Neural progenitor cell (in vitro differentiated cells): ENCODE measurements at regions not wholly inside any gene's neighbourhood (a gene's known extent, or its start where the extent isn't known, plus 50 kb on each side); places are given as distances from the start of the nearest gene placed in this dataset.

Experiments used
- DNase-seq: peaks from one replicate; pipeline ENCODE4 v3.0.0-alpha.2; 2016; ENCODE audit warnings: low spot score
- H2AFZ ChIP-seq: fragments of 200-600 bp; sonication (generic); replicated peaks from 2 replicates; pipeline ENCODE4 v1.6.1; 2016; ENCODE audit warnings: antibody characterized with exemption
- H3F3A ChIP-seq: fragments of 200-600 bp; sonication (generic); 2 replicates; pipeline ENCODE4 v1.6.1; 2016; ENCODE audit warnings: antibody characterized with exemption, low read depth
- H3K27ac ChIP-seq: fragments of 200-600 bp; sonication (generic); 2 replicates; pipeline ENCODE4 v1.5.1; 2016; ENCODE audit warnings: mild to moderate bottlenecking
- H3K27me3 ChIP-seq: fragments of 200-600 bp; sonication (generic); 2 replicates; pipeline ENCODE4 v1.6.1; 2016; ENCODE audit warnings: mild to moderate bottlenecking, moderate library complexity
- H3K36me3 ChIP-seq: fragments of 200-600 bp; sonication (generic); 2 replicates; pipeline ENCODE4 v1.5.1; 2016
- H3K4me1 ChIP-seq: fragments of 200-600 bp; sonication (generic); 2 replicates; pipeline ENCODE4 v1.6.1; 2016; ENCODE audit warnings: mixed run types
- H3K4me2 ChIP-seq: fragments of 200-600 bp; sonication (generic); 2 replicates; pipeline ENCODE4 v1.6.1; 2016
- H3K4me3 ChIP-seq: fragments of 200-600 bp; sonication (generic); 2 replicates; pipeline ENCODE4 v1.5.1; 2016
- H3K79me2 ChIP-seq: fragments of 200-600 bp; sonication (generic); 2 replicates; pipeline ENCODE4 v1.6.1; 2016; ENCODE audit warnings: low read depth
- H3K9ac ChIP-seq: fragments of 200-600 bp; sonication (generic); 2 replicates; pipeline ENCODE4 v1.6.1; 2016
- H3K9me3 ChIP-seq: fragments of 200-600 bp; sonication (generic); 2 replicates; pipeline ENCODE4 v1.5.1; 2016; ENCODE audit warnings: low read depth
- H4K20me1 ChIP-seq: fragments of 200-600 bp; sonication (generic); 2 replicates; pipeline ENCODE4 v1.6.1; 2016; ENCODE audit warnings: low read depth
- H3K27ac Mint-ChIP-seq: 3 replicates; pipeline ENCODE4 v1.8.0; 2021; ENCODE audit warnings: mixed read lengths
- H3K27me3 Mint-ChIP-seq: 2 replicates; pipeline ENCODE4 v1.8.0; 2022; ENCODE audit warnings: low read depth, mild to moderate bottlenecking, inconsistent platforms, moderate library complexity, mixed read lengths; ENCODE audit not compliant: insufficient read depth
- H3K36me3 Mint-ChIP-seq: 3 replicates; pipeline ENCODE4 v1.8.0; 2021; ENCODE audit warnings: mixed read lengths
- H3K4me1 Mint-ChIP-seq: 3 replicates; pipeline ENCODE4 v1.8.0; 2021; ENCODE audit warnings: mixed read lengths
- H3K4me3 Mint-ChIP-seq: 3 replicates; pipeline ENCODE4 v1.8.0; 2021; ENCODE audit warnings: mild to moderate bottlenecking, moderate library complexity, mixed read lengths
- H3K9me3 Mint-ChIP-seq: 3 replicates; pipeline ENCODE4 v1.8.0; 2020; ENCODE audit warnings: mixed read lengths
- EZH2 ChIP-seq: fragments of 200-600 bp; sonication (generic); IDR thresholded peaks from 2 replicates; pipeline ENCODE4 v1.6.1; 2017; ENCODE audit warnings: antibody characterized with exemption, mild to moderate bottlenecking, moderate library complexity
- EZH2phosphoT487 ChIP-seq: fragments of 200-600 bp; sonication (generic); IDR thresholded peaks from 2 replicates; pipeline ENCODE4 v1.6.1; 2017; ENCODE audit warnings: antibody characterized with exemption
- TF ChIP-seq, protein P1 (sequence below): fragments of 200-600 bp; sonication (generic); IDR thresholded peaks from 2 replicates; pipeline ENCODE4 v1.5.1; 2017; ENCODE audit warnings: antibody characterized with exemption, mild to moderate bottlenecking

DNA sequence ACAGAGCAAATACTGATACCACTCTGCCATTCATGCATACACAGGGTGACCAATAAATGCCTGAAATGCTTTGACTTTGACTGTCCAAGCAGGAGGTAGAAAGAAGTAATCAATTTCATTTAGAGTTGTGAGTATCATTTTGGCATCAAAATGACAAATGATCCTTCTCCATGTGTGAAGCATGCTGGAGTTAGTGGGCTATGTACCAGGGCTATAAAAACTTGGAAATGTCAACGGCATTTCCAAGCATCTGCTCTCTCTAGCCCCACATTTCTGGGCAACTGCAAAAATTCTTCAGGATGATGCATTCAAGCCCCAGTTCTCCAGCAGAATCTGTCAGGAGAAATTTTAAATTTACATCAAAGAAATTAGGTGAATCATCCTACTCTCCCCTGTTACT, 208.4 kb upstream of the PTBP2 start:
- H3K27ac ChIP-seq, result no peak overlapping the region
- no peaks in the 10 kb centered on the region for H3K9me3 Mint-ChIP-seq
- peaks cover 26% of the 10 kb centered on the region for H3K4me1 Mint-ChIP-seq
- H3K9ac ChIP-seq, result no peak overlapping the region
- H3K27me3 Mint-ChIP-seq, result no peaks in the 10 kb centered on the region
- no peak for DNase-seq
- H3K4me2 ChIP-seq, result no peak overlapping the region
- H3K4me3 Mint-ChIP-seq, result no peak overlapping the region
- no peak for TF ChIP-seq EZH2
- TF ChIP-seq, protein P1, sequence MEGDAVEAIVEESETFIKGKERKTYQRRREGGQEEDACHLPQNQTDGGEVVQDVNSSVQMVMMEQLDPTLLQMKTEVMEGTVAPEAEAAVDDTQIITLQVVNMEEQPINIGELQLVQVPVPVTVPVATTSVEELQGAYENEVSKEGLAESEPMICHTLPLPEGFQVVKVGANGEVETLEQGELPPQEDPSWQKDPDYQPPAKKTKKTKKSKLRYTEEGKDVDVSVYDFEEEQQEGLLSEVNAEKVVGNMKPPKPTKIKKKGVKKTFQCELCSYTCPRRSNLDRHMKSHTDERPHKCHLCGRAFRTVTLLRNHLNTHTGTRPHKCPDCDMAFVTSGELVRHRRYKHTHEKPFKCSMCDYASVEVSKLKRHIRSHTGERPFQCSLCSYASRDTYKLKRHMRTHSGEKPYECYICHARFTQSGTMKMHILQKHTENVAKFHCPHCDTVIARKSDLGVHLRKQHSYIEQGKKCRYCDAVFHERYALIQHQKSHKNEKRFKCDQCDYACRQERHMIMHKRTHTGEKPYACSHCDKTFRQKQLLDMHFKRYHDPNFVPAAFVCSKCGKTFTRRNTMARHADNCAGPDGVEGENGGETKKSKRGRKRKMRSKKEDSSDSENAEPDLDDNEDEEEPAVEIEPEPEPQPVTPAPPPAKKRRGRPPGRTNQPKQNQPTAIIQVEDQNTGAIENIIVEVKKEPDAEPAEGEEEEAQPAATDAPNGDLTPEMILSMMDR, result no peak
- TF ChIP-seq EZH2phosphoT487, result no peak
- no peaks in the 10 kb centered on the region for H3K79me2 ChIP-seq
- no peaks in the 10 kb centered on the region for H4K20me1 ChIP-seq
- H3K4me1 ChIP-seq, result peaks cover 15% of the 10 kb centered on the region
- no peaks in the 10 kb centered on the region for H3K36me3 Mint-ChIP-seq
- H3F3A ChIP-seq, result peaks cover 8% of the 10 kb centered on the region
- no peaks in the 10 kb centered on the region for H3K36me3 ChIP-seq
- no peaks in the 10 kb centered on the region for H3K27me3 ChIP-seq
- no peak overlapping the region for H3K4me3 ChIP-seq
- no peak overlapping the region for H2AFZ ChIP-seq
- H3K9me3 ChIP-seq, result no peaks in the 10 kb centered on the region
- H3K27ac Mint-ChIP-seq, result no peak overlapping the region

DNA sequence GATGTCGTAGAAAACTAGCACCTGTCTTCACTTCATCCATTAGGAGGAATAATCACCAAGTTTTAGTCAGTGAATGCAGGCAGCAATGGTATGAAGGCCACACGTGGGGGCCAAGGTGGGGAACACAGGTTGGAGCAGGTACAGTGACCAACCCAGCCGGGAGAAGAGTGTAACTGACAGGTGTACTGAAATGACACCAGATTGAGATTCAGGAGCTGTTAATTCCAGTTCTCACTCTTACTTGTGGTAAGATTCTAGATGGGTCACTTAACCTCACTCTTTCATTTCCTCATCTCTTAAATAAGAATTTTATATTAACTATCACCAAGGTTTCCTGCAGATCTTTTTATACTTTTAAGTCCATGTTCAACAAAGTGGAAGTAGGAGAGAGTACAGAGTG, 206.2 kb upstream of the PTBP2 start:
- H3K4me3 ChIP-seq, result no peak overlapping the region
- H3K27me3 ChIP-seq, result no peaks in the 10 kb centered on the region
- no peaks in the 10 kb centered on the region for H3K9me3 ChIP-seq
- H3K79me2 ChIP-seq, result no peaks in the 10 kb centered on the region
- no peaks in the 10 kb centered on the region for H4K20me1 ChIP-seq
- H3K27me3 Mint-ChIP-seq, result peaks cover 5% of the 10 kb centered on the region
- H3K27ac Mint-ChIP-seq, result no peak overlapping the region
- H3F3A ChIP-seq, result peaks cover 21% of the 10 kb centered on the region
- H3K36me3 ChIP-seq, result no peaks in the 10 kb centered on the region
- H3K4me1 Mint-ChIP-seq, result peaks cover 35% of the 10 kb centered on the region
- no peaks in the 10 kb centered on the region for H3K9me3 Mint-ChIP-seq
- no peak overlapping the region for H3K27ac ChIP-seq
- H3K4me1 ChIP-seq, result peaks cover 27% of the 10 kb centered on the region
- no peak for DNase-seq
- no peaks in the 10 kb centered on the region for H3K36me3 Mint-ChIP-seq
- H2AFZ ChIP-seq, result no peak overlapping the region
- H3K4me2 ChIP-seq, result no peak overlapping the region
- TF ChIP-seq EZH2phosphoT487 (no peak), EZH2 (no peak)
- H3K9ac ChIP-seq, result no peak overlapping the region
- H3K4me3 Mint-ChIP-seq, result no peak overlapping the region

DNA sequence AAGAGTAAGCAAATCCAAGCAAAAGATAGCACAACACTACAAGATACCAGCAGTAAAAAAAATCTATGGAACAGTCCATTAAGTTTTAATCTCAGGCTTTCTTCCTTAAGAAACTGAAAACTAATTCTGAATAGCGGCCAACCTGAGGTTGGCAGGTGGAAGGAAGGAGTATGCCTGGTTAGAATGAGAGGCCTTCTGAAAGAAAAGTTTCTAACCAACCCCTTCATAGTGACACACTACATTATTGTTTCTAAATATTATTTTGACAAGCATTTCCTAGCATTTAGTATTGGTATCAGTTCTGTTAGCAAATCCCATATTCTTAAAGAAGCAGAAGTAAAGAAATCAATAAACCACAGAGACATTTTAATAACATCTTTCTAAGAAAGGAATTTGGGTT, 205.7 kb upstream of the PTBP2 start:
- Mint-ChIP-seq H3K27ac (no peak overlapping the region), H3K9me3 (no peaks in the 10 kb centered on the region), H3K36me3 (no peaks in the 10 kb centered on the region), H3K4me3 (no peak overlapping the region), H3K4me1 (peaks cover 40% of the 10 kb centered on the region), H3K27me3 (peaks cover 5% of the 10 kb centered on the region)
- DNase-seq, result no peak
- H3K79me2 ChIP-seq, result no peaks in the 10 kb centered on the region
- no peak overlapping the region for H3K4me2 ChIP-seq
- H3K4me1 ChIP-seq, result peaks cover 27% of the 10 kb centered on the region
- no peaks in the 10 kb centered on the region for H4K20me1 ChIP-seq
- no peaks in the 10 kb centered on the region for H3K36me3 ChIP-seq
- H3K9ac ChIP-seq, result no peak overlapping the region
- H3K27me3 ChIP-seq, result no peaks in the 10 kb centered on the region
- no peak overlapping the region for H2AFZ ChIP-seq
- H3K9me3 ChIP-seq, result no peaks in the 10 kb centered on the region
- peaks cover 22% of the 10 kb centered on the region for H3F3A ChIP-seq
- no peak for TF ChIP-seq EZH2
- TF ChIP-seq EZH2phosphoT487, result no peak
- TF ChIP-seq, protein P1, result no peak
- no peak overlapping the region for H3K4me3 ChIP-seq
- H3K27ac ChIP-seq, result no peak overlapping the region

DNA sequence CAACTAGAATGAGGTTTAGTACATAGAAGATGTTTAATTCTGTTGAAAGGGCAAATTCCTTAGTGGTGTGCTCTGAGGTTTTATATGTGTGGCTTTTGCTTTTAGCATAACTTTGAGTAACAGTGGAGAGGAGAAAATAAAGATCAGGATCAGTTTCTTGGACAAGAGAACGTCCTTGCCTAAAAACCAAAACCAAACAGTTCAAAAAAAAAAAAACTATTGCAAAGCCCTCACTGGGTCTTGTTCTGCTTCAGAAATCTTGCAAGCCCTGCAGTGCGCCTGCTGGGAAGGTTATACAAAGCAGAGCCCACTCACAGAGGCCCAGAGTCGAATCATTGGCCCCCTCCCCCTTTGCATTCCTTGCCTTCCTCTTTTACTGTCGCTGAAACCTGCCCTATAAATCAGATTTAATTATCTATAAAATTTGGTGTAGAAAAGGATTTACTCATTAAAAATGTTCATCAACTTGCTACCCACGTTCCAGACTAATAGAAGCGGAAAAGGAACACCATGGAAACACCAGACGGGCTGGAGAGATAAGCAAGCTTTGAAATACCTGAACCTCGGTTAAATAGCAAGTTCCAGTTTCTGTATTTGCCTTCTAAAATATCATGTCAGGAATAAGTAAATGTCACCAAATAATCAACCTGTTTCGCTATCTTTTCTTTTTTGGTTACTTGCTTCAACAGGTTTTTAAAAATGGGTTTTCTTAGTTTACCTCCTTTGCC, 201.6 kb upstream of the PTBP2 start:
- H3K36me3 Mint-ChIP-seq, result no peaks in the 10 kb centered on the region
- H3K4me1 Mint-ChIP-seq, result peaks cover 46% of the 10 kb centered on the region
- H3K27ac Mint-ChIP-seq, result peak overlapping the region; percentile 87

More for the DNA sequence above, 201.6 kb upstream of the PTBP2 start:
- peaks cover 34% of the 10 kb centered on the region for H3K4me1 ChIP-seq
- H3K4me2 ChIP-seq, result peak overlapping the region; percentile 57
- peak overlapping the region; percentile 70 for H2AFZ ChIP-seq
- no peaks in the 10 kb centered on the region for H3K36me3 ChIP-seq
- H3K79me2 ChIP-seq, result no peaks in the 10 kb centered on the region
- peak; percentile 79 for DNase-seq
- no peaks in the 10 kb centered on the region for H4K20me1 ChIP-seq
- peak overlapping the region; percentile 89 for H3K27ac ChIP-seq
- Mint-ChIP-seq H3K27me3 (peaks cover 5% of the 10 kb centered on the region), H3K9me3 (no peaks in the 10 kb centered on the region), H3K4me3 (peak overlapping the region; percentile 9)
- H3K9ac ChIP-seq, result no peak overlapping the region
- peaks cover 30% of the 10 kb centered on the region for H3F3A ChIP-seq
- TF ChIP-seq, protein P1, result no peak
- TF ChIP-seq EZH2phosphoT487, result no peak
- TF ChIP-seq EZH2, result no peak
- H3K27me3 ChIP-seq, result no peaks in the 10 kb centered on the region
- no peaks in the 10 kb centered on the region for H3K9me3 ChIP-seq
- peak overlapping the region; percentile 27 for H3K4me3 ChIP-seq
